ENCODE measurements at regions not wholly inside any gene's neighbourhood (a gene's known extent, or its start where the extent isn't known, plus 50 kb on each side); places are given as distances from the start of the nearest gene placed in this dataset.

DNA sequence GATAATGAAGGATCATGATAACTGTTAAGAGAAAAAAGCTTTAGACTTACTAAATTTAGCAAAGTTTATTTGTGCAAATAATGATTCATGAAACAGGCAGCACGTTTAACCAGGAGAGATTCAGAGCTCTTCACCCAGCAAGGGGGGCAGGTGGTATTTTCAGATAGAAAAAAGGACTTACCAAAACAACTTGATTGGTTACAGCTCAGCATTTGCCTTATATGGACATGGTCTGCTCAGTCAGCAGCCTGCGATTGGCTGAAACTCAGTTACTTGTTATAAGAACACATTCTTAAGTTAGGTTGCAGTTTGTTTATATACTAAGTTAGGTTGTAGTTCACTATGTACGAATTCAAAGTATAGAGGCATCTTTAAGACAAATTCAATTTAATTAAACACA, 165.6 kb downstream of the DUSP10 start:
- TF ChIP-seq, protein P1, sequence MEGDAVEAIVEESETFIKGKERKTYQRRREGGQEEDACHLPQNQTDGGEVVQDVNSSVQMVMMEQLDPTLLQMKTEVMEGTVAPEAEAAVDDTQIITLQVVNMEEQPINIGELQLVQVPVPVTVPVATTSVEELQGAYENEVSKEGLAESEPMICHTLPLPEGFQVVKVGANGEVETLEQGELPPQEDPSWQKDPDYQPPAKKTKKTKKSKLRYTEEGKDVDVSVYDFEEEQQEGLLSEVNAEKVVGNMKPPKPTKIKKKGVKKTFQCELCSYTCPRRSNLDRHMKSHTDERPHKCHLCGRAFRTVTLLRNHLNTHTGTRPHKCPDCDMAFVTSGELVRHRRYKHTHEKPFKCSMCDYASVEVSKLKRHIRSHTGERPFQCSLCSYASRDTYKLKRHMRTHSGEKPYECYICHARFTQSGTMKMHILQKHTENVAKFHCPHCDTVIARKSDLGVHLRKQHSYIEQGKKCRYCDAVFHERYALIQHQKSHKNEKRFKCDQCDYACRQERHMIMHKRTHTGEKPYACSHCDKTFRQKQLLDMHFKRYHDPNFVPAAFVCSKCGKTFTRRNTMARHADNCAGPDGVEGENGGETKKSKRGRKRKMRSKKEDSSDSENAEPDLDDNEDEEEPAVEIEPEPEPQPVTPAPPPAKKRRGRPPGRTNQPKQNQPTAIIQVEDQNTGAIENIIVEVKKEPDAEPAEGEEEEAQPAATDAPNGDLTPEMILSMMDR (optimal IDR thresholded peaks at IDR 0.05 in 1 of 3, IDR thresholded peaks at IDR 0.05 in 1 of 3, conservative IDR thresholded peaks at IDR 0.05 in 1 of 3; ENCODE audit: extremely low read depth in 1 of 3, insufficient read depth in 2 of 3, low read length in 3 of 3) = no peak
- no peak for TF ChIP-seq EZH2 (IDR thresholded peaks at IDR 0.05; ENCODE audit: low read length)
